ENCODE measurements at regions not wholly inside any gene's neighbourhood (a gene's known extent, or its start where the extent isn't known, plus 50 kb on each side); places are given as distances from the start of the nearest gene placed in this dataset.

GRCh38 chr1:178614286-178614685, 101.4 kb downstream of the TEX35 start:
- no peaks in the 10 kb centered on the region for H3K27me3 Mint-ChIP-seq
- intact Hi-C loops (cut with micrococcal nuclease) = no loop called here
- H3K36me3 Mint-ChIP-seq (ENCODE audit: low read depth) = no peaks in the 10 kb centered on the region
- no peak overlapping the region for H3K27ac Mint-ChIP-seq
- no peaks in the 10 kb centered on the region for H3K9me3 Mint-ChIP-seq
- H3K4me1 Mint-ChIP-seq (ENCODE audit: low read depth) = no peaks in the 10 kb centered on the region
- no peak overlapping the region for H3K4me3 Mint-ChIP-seq

GRCh38 chr1:178619042-178619927, 105.8 kb upstream of the RALGPS2 start:
- H3K9me3 Mint-ChIP-seq = no peaks in the 10 kb centered on the region

GRCh38 chr1:178620584-178621475, 104.2 kb upstream of the RALGPS2 start:
- H3K27me3 Mint-ChIP-seq = no peaks in the 10 kb centered on the region
- H3K27ac Mint-ChIP-seq = no peak overlapping the region
- no peak overlapping the region for H3K4me3 Mint-ChIP-seq
- intact Hi-C loops (cut with micrococcal nuclease) = no loop called here
- no peaks in the 10 kb centered on the region for H3K4me1 Mint-ChIP-seq (ENCODE audit: low read depth)
- H3K9me3 Mint-ChIP-seq = no peaks in the 10 kb centered on the region
- no peaks in the 10 kb centered on the region for H3K36me3 Mint-ChIP-seq (ENCODE audit: low read depth)

More at GRCh38 chr1:178619042-178619927, 105.8 kb upstream of the RALGPS2 start:
- Mint-ChIP-seq H3K4me1 (ENCODE audit: low read depth) (no peaks in the 10 kb centered on the region), H3K27me3 (no peaks in the 10 kb centered on the region), H3K27ac (no peak overlapping the region), H3K4me3 (no peak overlapping the region), H3K36me3 (ENCODE audit: low read depth) (no peaks in the 10 kb centered on the region)
- intact Hi-C loops (cut with micrococcal nuclease) = no loop called here

- Mint-ChIP-seq H3K4me1 (ENCODE audit: low read depth) (no peaks in the 10 kb centered on the region), H3K27ac (no peak overlapping the region), H3K4me3 (no peak overlapping the region), H3K36me3 (ENCODE audit: low read depth) (no peaks in the 10 kb centered on the region), H3K27me3 (no peaks in the 10 kb centered on the region), H3K9me3 (no peaks in the 10 kb centered on the region)
- intact Hi-C loops (cut with micrococcal nuclease) = no loop called here
Measured at GRCh38 chr1:178621822-178622221, 103.2 kb upstream of the RALGPS2 start.

- H3K4me3 Mint-ChIP-seq = no peak overlapping the region
- no peaks in the 10 kb centered on the region for H3K27me3 Mint-ChIP-seq
- H3K9me3 Mint-ChIP-seq = no peaks in the 10 kb centered on the region
- no peaks in the 10 kb centered on the region for H3K36me3 Mint-ChIP-seq (ENCODE audit: low read depth)
- intact Hi-C loops (cut with micrococcal nuclease) = no loop called here
- H3K27ac Mint-ChIP-seq = no peak overlapping the region
- H3K4me1 Mint-ChIP-seq (ENCODE audit: low read depth) = no peaks in the 10 kb centered on the region
Measured at GRCh38 chr1:178625695-178626094, 99.3 kb upstream of the RALGPS2 start.

GRCh38 chr1:178627037-178627436, 98.0 kb upstream of the RALGPS2 start:
- Mint-ChIP-seq H3K36me3 (ENCODE audit: low read depth) (no peaks in the 10 kb centered on the region), H3K4me1 (ENCODE audit: low read depth) (no peaks in the 10 kb centered on the region), H3K27me3 (no peaks in the 10 kb centered on the region), H3K4me3 (no peak overlapping the region), H3K9me3 (no peaks in the 10 kb centered on the region), H3K27ac (no peak overlapping the region)
- intact Hi-C loops (cut with micrococcal nuclease) = no loop called here

GRCh38 chr1:178628637-178629251, 96.3 kb upstream of the RALGPS2 start:
- no peak overlapping the region for H3K4me3 Mint-ChIP-seq
- no peak overlapping the region for H3K27ac Mint-ChIP-seq
- intact Hi-C loops (cut with micrococcal nuclease) = no loop called here
- H3K27me3 Mint-ChIP-seq = no peaks in the 10 kb centered on the region
- no peaks in the 10 kb centered on the region for H3K4me1 Mint-ChIP-seq (ENCODE audit: low read depth)
- no peaks in the 10 kb centered on the region for H3K9me3 Mint-ChIP-seq
- no peaks in the 10 kb centered on the region for H3K36me3 Mint-ChIP-seq (ENCODE audit: low read depth)

- intact Hi-C loops (cut with micrococcal nuclease) = no loop called here
- no peak overlapping the region for H3K27ac Mint-ChIP-seq
- H3K9me3 Mint-ChIP-seq = no peaks in the 10 kb centered on the region
- H3K36me3 Mint-ChIP-seq (ENCODE audit: low read depth) = no peaks in the 10 kb centered on the region
- no peaks in the 10 kb centered on the region for H3K27me3 Mint-ChIP-seq
- H3K4me1 Mint-ChIP-seq (ENCODE audit: low read depth) = no peaks in the 10 kb centered on the region
- no peak overlapping the region for H3K4me3 Mint-ChIP-seq
Measured at GRCh38 chr1:178629252-178630154, 95.5 kb upstream of the RALGPS2 start.

- no peaks in the 10 kb centered on the region for H3K27me3 Mint-ChIP-seq
- intact Hi-C loops (cut with micrococcal nuclease) = no loop called here
Measured at GRCh38 chr1:178630417-178630816, 94.6 kb upstream of the RALGPS2 start.

GRCh38 chr1:178632653-178633052, 92.4 kb upstream of the RALGPS2 start:
- H3K27me3 Mint-ChIP-seq = no peaks in the 10 kb centered on the region
- no peaks in the 10 kb centered on the region for H3K36me3 Mint-ChIP-seq (ENCODE audit: low read depth)
- H3K27ac Mint-ChIP-seq = no peak overlapping the region
- H3K4me3 Mint-ChIP-seq = no peak overlapping the region
- intact Hi-C loops (cut with micrococcal nuclease) = no loop called here
- no peaks in the 10 kb centered on the region for H3K9me3 Mint-ChIP-seq
- no peaks in the 10 kb centered on the region for H3K4me1 Mint-ChIP-seq (ENCODE audit: low read depth)

More at GRCh38 chr1:178630417-178630816, 94.6 kb upstream of the RALGPS2 start:
- H3K36me3 Mint-ChIP-seq (ENCODE audit: low read depth) = no peaks in the 10 kb centered on the region
- no peak overlapping the region for H3K27ac Mint-ChIP-seq
- no peaks in the 10 kb centered on the region for H3K9me3 Mint-ChIP-seq
- H3K4me1 Mint-ChIP-seq (ENCODE audit: low read depth) = no peaks in the 10 kb centered on the region
- no peak overlapping the region for H3K4me3 Mint-ChIP-seq

- Mint-ChIP-seq H3K27me3 (no peaks in the 10 kb centered on the region), H3K4me3 (no peak overlapping the region), H3K4me1 (ENCODE audit: low read depth) (no peaks in the 10 kb centered on the region), H3K27ac (no peak overlapping the region), H3K9me3 (no peaks in the 10 kb centered on the region), H3K36me3 (ENCODE audit: low read depth) (no peaks in the 10 kb centered on the region)
- intact Hi-C loops (cut with micrococcal nuclease) = no loop called here
Measured at GRCh38 chr1:178633056-178633455, 92.0 kb upstream of the RALGPS2 start.

GRCh38 chr1:178634445-178634844, 90.6 kb upstream of the RALGPS2 start:
- no peak overlapping the region for H3K4me3 Mint-ChIP-seq
- no peaks in the 10 kb centered on the region for H3K4me1 Mint-ChIP-seq (ENCODE audit: low read depth)
- no peaks in the 10 kb centered on the region for H3K27me3 Mint-ChIP-seq
- no peaks in the 10 kb centered on the region for H3K9me3 Mint-ChIP-seq
- no peaks in the 10 kb centered on the region for H3K36me3 Mint-ChIP-seq (ENCODE audit: low read depth)
- intact Hi-C loops (cut with micrococcal nuclease) = no loop called here
- H3K27ac Mint-ChIP-seq = no peak overlapping the region

- intact Hi-C loops (cut with micrococcal nuclease) = no loop called here
Measured at GRCh38 chr1:178637841-178638240, 87.2 kb upstream of the RALGPS2 start.

More at GRCh38 chr1:178637841-178638240, 87.2 kb upstream of the RALGPS2 start:
- H3K27ac Mint-ChIP-seq = no peak overlapping the region
- no peaks in the 10 kb centered on the region for H3K4me1 Mint-ChIP-seq (ENCODE audit: low read depth)
- H3K27me3 Mint-ChIP-seq = no peaks in the 10 kb centered on the region
- H3K4me3 Mint-ChIP-seq = no peak overlapping the region
- H3K9me3 Mint-ChIP-seq = no peaks in the 10 kb centered on the region
- H3K36me3 Mint-ChIP-seq (ENCODE audit: low read depth) = no peaks in the 10 kb centered on the region

Measured in dendritic cell treated with granulocyte-macrophage colony-stimulating factor and Interleukin-4, amounts not matched to agents 40 ng/mL and 50 ng/mL, for 4 days (primary cell).